H9 (cell line): ENCODE measurements at regions not wholly inside any gene's neighbourhood (a gene's known extent, or its start where the extent isn't known, plus 50 kb on each side); places are given as distances from the start of the nearest gene placed in this dataset.

Experiments used
- DNase-seq: peaks from one replicate; pipeline ENCODE4 v3.0.0-alpha.2; 2017
- H2AFZ ChIP-seq: one replicate; pipeline ENCODE4 v1.6.1; 2013; ENCODE audit warnings: mild to moderate bottlenecking, low read length, control low read depth, moderate library complexity
- H2AK5ac ChIP-seq: 2 replicates; pipeline ENCODE4 v1.6.1; 2013; ENCODE audit warnings: low read length, control low read depth, mixed read lengths; ENCODE audit not compliant: insufficient read length
- H2BK120ac ChIP-seq: one replicate; pipeline ENCODE4 v1.6.1; 2013; ENCODE audit warnings: low read depth, mild to moderate bottlenecking, low read length, control low read depth, inconsistent platforms; ENCODE audit not compliant: poor library complexity, severe bottlenecking
- H2BK12ac ChIP-seq: 2 replicates; pipeline ENCODE4 v1.6.1; 2013; ENCODE audit warnings: low read length, control low read depth, mixed read lengths, low read depth; ENCODE audit not compliant: insufficient read length
- H2BK15ac ChIP-seq: 2 replicates; pipeline ENCODE4 v1.6.1; 2013; ENCODE audit warnings: low read depth, low read length, control low read depth
- H2BK20ac ChIP-seq: one replicate; pipeline ENCODE4 v1.6.1; 2013; ENCODE audit warnings: low read depth, mild to moderate bottlenecking, low read length, control low read depth, inconsistent platforms; ENCODE audit not compliant: poor library complexity, severe bottlenecking
- H2BK5ac ChIP-seq: 2 replicates; pipeline ENCODE4 v1.6.1; 2013; ENCODE audit warnings: low read length, control low read depth, mixed read lengths; ENCODE audit not compliant: insufficient read length
- H3K14ac ChIP-seq: 2 replicates; pipeline ENCODE4 v1.6.1; 2013; ENCODE audit warnings: low read length, control low read depth; ENCODE audit not compliant: insufficient read depth
- H3K18ac ChIP-seq: 2 replicates; pipeline ENCODE4 v1.6.1; 2013; ENCODE audit warnings: low read depth, mild to moderate bottlenecking, mixed read lengths, low read length, control low read depth; ENCODE audit not compliant: insufficient read length
- H3K23ac ChIP-seq: 2 replicates; pipeline ENCODE4 v1.6.1; 2013; ENCODE audit warnings: low read length, control low read depth, mixed read lengths, low read depth; ENCODE audit not compliant: insufficient read length
- H3K23me2 ChIP-seq: 2 replicates; pipeline ENCODE4 v1.6.1; 2013; ENCODE audit warnings: low read depth, mild to moderate bottlenecking, mixed read lengths, low read length, control low read depth; ENCODE audit not compliant: insufficient read length, poor library complexity, severe bottlenecking
- H3K27ac ChIP-seq: 2 replicates; pipeline ENCODE4 v1.5.1; 2013; ENCODE audit warnings: low read length, control low read depth, mixed read lengths, low read depth; ENCODE audit not compliant: insufficient read length
- H3K27me3 ChIP-seq: 2 replicates; pipeline ENCODE4 v1.6.1; 2013; ENCODE audit warnings: low read length, control low read depth, inconsistent platforms; ENCODE audit not compliant: insufficient read depth
- H3K4ac ChIP-seq: 2 replicates; pipeline ENCODE4 v1.6.1; 2013; ENCODE audit warnings: low read depth, mild to moderate bottlenecking, control low read depth, inconsistent platforms, low read length, moderate library complexity
- H3K4me1 ChIP-seq: 2 replicates; pipeline ENCODE4 v1.6.1; 2013; ENCODE audit warnings: low read length, control low read depth, inconsistent platforms; ENCODE audit not compliant: insufficient read depth
- H3K4me2 ChIP-seq: 2 replicates; pipeline ENCODE4 v1.6.1; 2013; ENCODE audit warnings: low read length, control low read depth, mixed read lengths; ENCODE audit not compliant: insufficient read length, insufficient read depth
- H3K56ac ChIP-seq: 2 replicates; pipeline ENCODE4 v1.6.1; 2013; ENCODE audit warnings: low read depth, mild to moderate bottlenecking, mixed read lengths, low read length, control low read depth; ENCODE audit not compliant: insufficient read length
- H3K79me1 ChIP-seq: 2 replicates; pipeline ENCODE4 v1.6.1; 2013; ENCODE audit warnings: low read depth, mild to moderate bottlenecking, moderate library complexity, low read length, control low read depth, inconsistent platforms; ENCODE audit not compliant: insufficient read depth, poor library complexity, severe bottlenecking
- H3K79me2 ChIP-seq: 2 replicates; pipeline ENCODE4 v1.6.1; 2013; ENCODE audit warnings: low read length, control low read depth, inconsistent platforms; ENCODE audit not compliant: insufficient read depth
- H3K9ac ChIP-seq: 2 replicates; pipeline ENCODE4 v1.6.1; 2013; ENCODE audit warnings: low read length, control low read depth, mixed read lengths; ENCODE audit not compliant: insufficient read length; ENCODE audit errors: extremely low read depth
- H3K9me3 ChIP-seq: one replicate; pipeline ENCODE4 v1.6.1; 2013; ENCODE audit warnings: low read depth, low read length, inconsistent platforms; ENCODE audit not compliant: control insufficient read depth
- H3T11ph ChIP-seq: one replicate; pipeline ENCODE4 v1.6.1; 2013; ENCODE audit warnings: mild to moderate bottlenecking, low read length, control low read depth, inconsistent platforms
- H4K20me1 ChIP-seq: one replicate; pipeline ENCODE4 v1.6.1; 2013; ENCODE audit not compliant: control insufficient read depth, insufficient read length, insufficient read depth
- H4K5ac ChIP-seq: 2 replicates; pipeline ENCODE4 v1.6.1; 2013; ENCODE audit warnings: low read depth, mild to moderate bottlenecking, mixed read lengths, low read length, control low read depth; ENCODE audit not compliant: insufficient read length
- H4K8ac ChIP-seq: replicated peaks from 2 replicates; pipeline ENCODE4 v1.6.1; 2013; ENCODE audit warnings: low read length, control low read depth, mixed read lengths, low read depth; ENCODE audit not compliant: insufficient read length
- H4K91ac ChIP-seq: 2 replicates; pipeline ENCODE4 v1.6.1; 2013; ENCODE audit warnings: low read depth, mild to moderate bottlenecking, moderate library complexity, mixed read lengths, low read length, control low read depth; ENCODE audit not compliant: insufficient read length
- H3K27ac Mint-ChIP-seq, 3 experiments: 2 replicates in 2 of 3; 3 replicates in 1 of 3; pipeline ENCODE4 v1.8.0; 2020 to 2021; ENCODE audit warnings: mixed read lengths in 3 of 3, mild to moderate bottlenecking in 1 of 3, moderate library complexity in 1 of 3
- H3K27me3 Mint-ChIP-seq: 2 replicates; pipeline ENCODE4 v1.8.0; 2021; ENCODE audit warnings: low read depth, mild to moderate bottlenecking, moderate library complexity, mixed read lengths
- H3K36me3 Mint-ChIP-seq, 3 experiments: 2 replicates in 2 of 3; 3 replicates in 1 of 3; pipeline ENCODE4 v1.8.0; 2020 to 2021; ENCODE audit warnings: low read depth in 3 of 3, mixed read lengths in 3 of 3; ENCODE audit not compliant: insufficient read depth in 1 of 3
- H3K4me1 Mint-ChIP-seq, 2 experiments: 2 replicates each; pipeline ENCODE4 v1.8.0; 2020; ENCODE audit warnings: mixed read lengths in 2 of 2
- H3K4me3 Mint-ChIP-seq, 2 experiments: 2 replicates in 1 of 2; 3 replicates in 1 of 2; pipeline ENCODE4 v1.8.0; 2020 to 2021; ENCODE audit warnings: mild to moderate bottlenecking in 2 of 2, mixed read lengths in 2 of 2, moderate library complexity in 1 of 2
- H3K9me3 Mint-ChIP-seq, 2 experiments: 2 replicates in 1 of 2; 3 replicates in 1 of 2; pipeline ENCODE4 v1.8.0; 2020; ENCODE audit warnings: mild to moderate bottlenecking in 2 of 2, mixed read lengths in 2 of 2, moderate library complexity in 1 of 2
- WGBS: extraction: QIAGEN DNeasy Blood & Tissue Kit; methylation state at CpG from one replicate; pipeline ENCODE4 v1.1.7; 2013; ENCODE audit warnings: missing lambda C conversion rate, low lambda C conversion rate, mixed read lengths; ENCODE audit not compliant: insufficient read length; ENCODE audit errors: extremely low coverage; 5-methylcytosine and 5-hydroxymethylcytosine counted together
- TF ChIP-seq, protein P1 (sequence below): fragments of 200-600 bp; sonication (generic); conservative IDR thresholded peaks from 3 replicates; pipeline ENCODE4 v1.8.0; 2021; ENCODE audit warnings: antibody characterized with exemption, mild to moderate bottlenecking

DNA sequence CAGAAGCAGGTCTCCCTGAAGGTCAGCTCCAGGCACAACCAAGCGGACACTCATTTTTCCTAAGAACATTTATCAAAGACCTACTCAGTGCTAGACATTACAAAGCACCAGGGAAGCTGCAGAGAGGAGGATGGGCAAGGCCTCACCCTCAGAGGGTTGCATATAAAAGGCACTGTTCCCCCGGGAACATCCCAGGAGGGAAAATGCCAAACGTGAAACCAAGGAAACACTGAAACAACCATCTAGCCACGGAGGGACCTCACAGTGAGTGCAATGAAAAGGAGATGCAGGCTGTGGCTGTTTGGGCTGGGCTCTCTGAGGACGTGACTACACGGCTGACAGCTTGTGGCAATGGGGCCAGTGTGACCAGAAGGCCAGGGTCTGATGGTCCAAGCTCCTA, 117.4 kb upstream of the VASH1 start:
- H2BK120ac ChIP-seq, result no peak overlapping the region
- H3K4me1 ChIP-seq, result no peaks in the 10 kb centered on the region
- no peak overlapping the region for H3K14ac ChIP-seq
- no peak overlapping the region for H2BK20ac ChIP-seq
- no peak overlapping the region for H4K8ac ChIP-seq
- no peak overlapping the region for H3K18ac ChIP-seq
- no peak overlapping the region for H2BK5ac ChIP-seq
- H3K4me2 ChIP-seq, result no peak overlapping the region
- H3K23me2 ChIP-seq, result no peaks in the 10 kb centered on the region
- no peak overlapping the region for H3K56ac ChIP-seq
- no peak overlapping the region for H3K27ac ChIP-seq
- H3K9me3 ChIP-seq, result no peaks in the 10 kb centered on the region
- TF ChIP-seq, protein P1, sequence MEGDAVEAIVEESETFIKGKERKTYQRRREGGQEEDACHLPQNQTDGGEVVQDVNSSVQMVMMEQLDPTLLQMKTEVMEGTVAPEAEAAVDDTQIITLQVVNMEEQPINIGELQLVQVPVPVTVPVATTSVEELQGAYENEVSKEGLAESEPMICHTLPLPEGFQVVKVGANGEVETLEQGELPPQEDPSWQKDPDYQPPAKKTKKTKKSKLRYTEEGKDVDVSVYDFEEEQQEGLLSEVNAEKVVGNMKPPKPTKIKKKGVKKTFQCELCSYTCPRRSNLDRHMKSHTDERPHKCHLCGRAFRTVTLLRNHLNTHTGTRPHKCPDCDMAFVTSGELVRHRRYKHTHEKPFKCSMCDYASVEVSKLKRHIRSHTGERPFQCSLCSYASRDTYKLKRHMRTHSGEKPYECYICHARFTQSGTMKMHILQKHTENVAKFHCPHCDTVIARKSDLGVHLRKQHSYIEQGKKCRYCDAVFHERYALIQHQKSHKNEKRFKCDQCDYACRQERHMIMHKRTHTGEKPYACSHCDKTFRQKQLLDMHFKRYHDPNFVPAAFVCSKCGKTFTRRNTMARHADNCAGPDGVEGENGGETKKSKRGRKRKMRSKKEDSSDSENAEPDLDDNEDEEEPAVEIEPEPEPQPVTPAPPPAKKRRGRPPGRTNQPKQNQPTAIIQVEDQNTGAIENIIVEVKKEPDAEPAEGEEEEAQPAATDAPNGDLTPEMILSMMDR, result no peak
- no peak overlapping the region for H3K4ac ChIP-seq
- Mint-ChIP-seq H3K27ac (no peak overlapping the region), H3K9me3 (no peaks in the 10 kb centered on the region; a peak in 1 of 5 replicates), H3K4me1 (peaks cover 13 to 14% of the 10 kb centered on the region in 2 experiments), H3K36me3 (no peaks in the 10 kb centered on the region), H3K27me3 (peaks cover 1% of the 10 kb centered on the region), H3K4me3 (no peak overlapping the region)
- no peak overlapping the region for H2AK5ac ChIP-seq
- no peak overlapping the region for H4K91ac ChIP-seq
- no peaks in the 10 kb centered on the region for H3K27me3 ChIP-seq
- no peak overlapping the region for H2BK12ac ChIP-seq
- H2AFZ ChIP-seq, result no peak overlapping the region
- H3T11ph ChIP-seq, result no peak overlapping the region
- no peaks in the 10 kb centered on the region for H3K79me1 ChIP-seq
- H3K23ac ChIP-seq, result no peak overlapping the region
- no peak overlapping the region for H2BK15ac ChIP-seq
- 0 out of 2 replicates have a peak, but pooled peaks cover 2% of the 10 kb centered on the region for H3K79me2 ChIP-seq
- no peak for DNase-seq
- no peaks in the 10 kb centered on the region for H4K20me1 ChIP-seq
- no CpG with 5 or more reads among the region's 6 CpGs for WGBS
- no peak overlapping the region for H3K9ac ChIP-seq
- H4K5ac ChIP-seq, result no peak overlapping the region
